Spleen (tissue), 7 donors: ENCODE measurements at regions not wholly inside any gene's neighbourhood (a gene's known extent, or its start where the extent isn't known, plus 50 kb on each side); places are given as distances from the start of the nearest gene placed in this dataset.

Source experiments
- POLR2A ChIP-seq, 3 donors: fragments of 450-650 bp; IDR thresholded peaks; one replicate each; pipeline ENCODE4 v1.5.1; 2017; ENCODE audit warnings: antibody characterized with exemption in 3 of 3, mild to moderate bottlenecking in 1 of 3
- POLR2AphosphoS5 ChIP-seq, 3 donors: sonication (generic); formaldehyde crosslinking; IDR thresholded peaks; one replicate each; pipeline ENCODE4 v1.5.1; 2017; ENCODE audit warnings: antibody characterized with exemption in 3 of 3
- TF ChIP-seq, protein P1 (sequence below), 11 experiments: fragments of 200-600 bp in 7 of 11; fragments of 450-650 bp in 4 of 11; sonication (generic) in 4 of 11; IDR thresholded peaks in 8 of 11; conservative IDR thresholded peaks in 3 of 11; 1 replicate in 7 of 11; 2 replicates in 4 of 11; pipeline versions ENCODE4 v1.4.0 to v1.8.0; 2016 to 2021; ENCODE audit warnings: antibody characterized with exemption in 11 of 11, inconsistent platforms in 4 of 11, mild to moderate bottlenecking in 1 of 11
- donor health status: DM: no; HTN: no; CAD: no; lungs with moderate emphysema.
- donor health status: DM: no; HTN: no; CAD: no.
- donor health status: DM: no; HTN: no; CAD: no.

DNA sequence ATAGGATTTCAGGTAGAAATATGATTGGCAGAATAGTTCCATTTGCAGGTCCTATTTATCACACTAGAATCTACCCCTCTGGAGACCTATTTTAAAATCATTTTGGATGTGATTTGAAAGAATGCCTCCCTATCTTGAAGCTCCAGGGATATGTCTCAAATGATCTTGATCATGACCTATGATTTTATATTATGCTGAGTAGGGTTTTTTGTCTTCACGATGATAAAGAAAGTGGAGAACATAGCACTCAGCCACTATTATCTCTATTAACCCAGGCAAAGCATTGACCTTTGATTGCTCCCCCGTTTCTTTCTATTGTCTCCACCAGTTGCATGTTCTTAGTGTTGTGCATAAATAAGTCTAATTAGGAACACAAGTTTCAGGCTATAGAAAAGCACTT lies 307.9 kb downstream of the BLID start:
- TF ChIP-seq, protein P1, sequence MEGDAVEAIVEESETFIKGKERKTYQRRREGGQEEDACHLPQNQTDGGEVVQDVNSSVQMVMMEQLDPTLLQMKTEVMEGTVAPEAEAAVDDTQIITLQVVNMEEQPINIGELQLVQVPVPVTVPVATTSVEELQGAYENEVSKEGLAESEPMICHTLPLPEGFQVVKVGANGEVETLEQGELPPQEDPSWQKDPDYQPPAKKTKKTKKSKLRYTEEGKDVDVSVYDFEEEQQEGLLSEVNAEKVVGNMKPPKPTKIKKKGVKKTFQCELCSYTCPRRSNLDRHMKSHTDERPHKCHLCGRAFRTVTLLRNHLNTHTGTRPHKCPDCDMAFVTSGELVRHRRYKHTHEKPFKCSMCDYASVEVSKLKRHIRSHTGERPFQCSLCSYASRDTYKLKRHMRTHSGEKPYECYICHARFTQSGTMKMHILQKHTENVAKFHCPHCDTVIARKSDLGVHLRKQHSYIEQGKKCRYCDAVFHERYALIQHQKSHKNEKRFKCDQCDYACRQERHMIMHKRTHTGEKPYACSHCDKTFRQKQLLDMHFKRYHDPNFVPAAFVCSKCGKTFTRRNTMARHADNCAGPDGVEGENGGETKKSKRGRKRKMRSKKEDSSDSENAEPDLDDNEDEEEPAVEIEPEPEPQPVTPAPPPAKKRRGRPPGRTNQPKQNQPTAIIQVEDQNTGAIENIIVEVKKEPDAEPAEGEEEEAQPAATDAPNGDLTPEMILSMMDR (IDR thresholded peaks at IDR 0.05 in 8 of 11, conservative IDR thresholded peaks at IDR 0.05 in 3 of 11), result no peak
- TF ChIP-seq POLR2A (IDR thresholded peaks at IDR 0.05) (no peak), POLR2AphosphoS5 (IDR thresholded peaks at IDR 0.05) (no peak)
